Stimulated activated CD8-positive, alpha-beta memory T cell treated with anti-CD3 and anti-CD28 coated beads, Interleukin-4, amount 100 ng/mL, for 48 hours (primary cell): ENCODE measurements at regions not wholly inside any gene's neighbourhood (a gene's known extent, or its start where the extent isn't known, plus 50 kb on each side); places are given as distances from the start of the nearest gene placed in this dataset.
A peak's percentile ranks its signal among the peaks of the same experiment; 100 is the strongest.
"Not testable (repeated sequence)": the region's sequence is repeated elsewhere in the genome, so short reads cannot be mapped to it uniquely, and the experiment has no call there.

Source experiments
- DNase-seq: peaks from one replicate; pipeline ENCODE4 v3.0.0-alpha.2; 2020

- DNase-seq, result no peak
Measured at GRCh38 chr3:59247402-59247841, 197.6 kb upstream of the CFAP20DC start.

GRCh38 chr3:59246719-59247401, 197.0 kb upstream of the CFAP20DC start:
- no peak for DNase-seq

- no peak for DNase-seq
Measured at GRCh38 chr3:59245859-59246501, 196.2 kb upstream of the CFAP20DC start.

- no peak for DNase-seq
Measured at GRCh38 chr3:59245300-59245858, 195.6 kb upstream of the CFAP20DC start.

GRCh38 chr3:59244343-59244742, 194.5 kb upstream of the CFAP20DC start:
- no peak for DNase-seq

- DNase-seq, result no peak
Measured at GRCh38 chr3:59243476-59243875, 193.7 kb upstream of the CFAP20DC start.

GRCh38 chr3:59240666-59241255, 190.9 kb upstream of the CFAP20DC start:
- DNase-seq, result no peak

GRCh38 chr3:59237121-59237520, 187.3 kb upstream of the CFAP20DC start:
- no peak for DNase-seq

- DNase-seq, result peak; percentile 38
Measured at GRCh38 chr3:59235634-59236012, 185.8 kb upstream of the CFAP20DC start.

- no peak for DNase-seq
Measured at GRCh38 chr3:59234884-59235633, 185.2 kb upstream of the CFAP20DC start.

- DNase-seq, result not testable (repeated sequence)
Measured at GRCh38 chr3:59230379-59230778, 180.6 kb upstream of the CFAP20DC start.

- no peak for DNase-seq
Measured at GRCh38 chr3:59213860-59214259, 164.0 kb upstream of the CFAP20DC start.

GRCh38 chr3:59212128-59212779, 162.4 kb upstream of the CFAP20DC start:
- DNase-seq, result no peak

GRCh38 chr3:59210260-59210659, 160.4 kb upstream of the CFAP20DC start:
- no peak for DNase-seq

- DNase-seq, result no peak
Measured at GRCh38 chr3:59192473-59192872, 142.6 kb upstream of the CFAP20DC start.

- DNase-seq, result no peak
Measured at GRCh38 chr3:59191651-59192050, 141.8 kb upstream of the CFAP20DC start.

- no peak for DNase-seq
Measured at GRCh38 chr3:59189939-59190338, 140.1 kb upstream of the CFAP20DC start.

- no peak for DNase-seq
Measured at GRCh38 chr3:59189526-59189925, 139.7 kb upstream of the CFAP20DC start.

GRCh38 chr3:59186725-59187124, 136.9 kb upstream of the CFAP20DC start:
- DNase-seq, result no peak

GRCh38 chr3:59185591-59186369, 136.0 kb upstream of the CFAP20DC start:
- no peak for DNase-seq

- no peak for DNase-seq
Measured at GRCh38 chr3:59180006-59180405, 130.2 kb upstream of the CFAP20DC start.

- DNase-seq, result no peak
Measured at GRCh38 chr3:59178698-59179097, 128.9 kb upstream of the CFAP20DC start.
